Activated CD8-positive, alpha-beta memory T cell treated with anti-CD3 and anti-CD28 coated beads, Interleukin-2, amount 10 ng/mL, durations not matched to agents 7 days and 5 days (primary cell): ENCODE measurements at regions not wholly inside any gene's neighbourhood (a gene's known extent, or its start where the extent isn't known, plus 50 kb on each side); places are given as distances from the start of the nearest gene placed in this dataset.

Source experiments
- ATAC-seq: fragments of 150-1000 bp; cut with Tn5 transposase; one replicate; pipeline ENCODE4 v1.10.0; 2021; ENCODE audit warnings: moderate library complexity
- CTCF ChIA-PET: fragments of 350-600 bp; sonication (Branson Sonifier 250); formaldehyde crosslinking; loops from one replicate; lab custom pipeline; 2021; ENCODE audit warnings: antibody characterized with exemption; lab: Charles Lee
- DNase-seq: peaks from one replicate; pipeline ENCODE4 v3.0.0-alpha.2; 2020
- H3K27ac Mint-ChIP-seq: one replicate; pipeline ENCODE4 v1.8.0; 2021; ENCODE audit warnings: mild to moderate bottlenecking, mixed read lengths
- H3K27me3 Mint-ChIP-seq: one replicate; pipeline ENCODE4 v1.8.0; 2021; ENCODE audit warnings: mixed read lengths
- H3K36me3 Mint-ChIP-seq: one replicate; pipeline ENCODE4 v1.8.0; 2021; ENCODE audit warnings: mild to moderate bottlenecking, mixed read lengths
- H3K4me1 Mint-ChIP-seq: one replicate; pipeline ENCODE4 v1.8.0; 2021; ENCODE audit warnings: mixed read lengths
- H3K4me3 Mint-ChIP-seq: one replicate; pipeline ENCODE4 v1.8.0; 2021; ENCODE audit warnings: mild to moderate bottlenecking, moderate library complexity, mixed read lengths
- H3K9me3 Mint-ChIP-seq: one replicate; pipeline ENCODE4 v1.8.0; 2022; ENCODE audit warnings: low read depth, mixed read lengths

- Mint-ChIP-seq H3K4me3 (peak overlapping the region; percentile 7), H3K36me3 (peaks cover 10% of the 10 kb centered on the region), H3K9me3 (no peaks in the 10 kb centered on the region), H3K27ac (peak overlapping the region; percentile 88), H3K4me1 (peaks cover 32% of the 10 kb centered on the region), H3K27me3 (peaks cover 28% of the 10 kb centered on the region)
- DNase-seq (peak; percentile 40), ATAC-seq (peak; percentile 31)
- CTCF ChIA-PET = no interaction called here
These were observed 1336.4 kb downstream of the TBC1D22A start for GRCh38 chr22:48098921-48099245.

- peak overlapping the region; percentile 88 for H3K27ac Mint-ChIP-seq
- DNase-seq = peak; percentile 75
- ATAC-seq = peak; percentile 94
- H3K4me3 Mint-ChIP-seq = peak overlapping the region; percentile 7
- H3K36me3 Mint-ChIP-seq = peaks cover 10% of the 10 kb centered on the region
- peaks cover 32% of the 10 kb centered on the region for H3K4me1 Mint-ChIP-seq
- H3K27me3 Mint-ChIP-seq = peaks cover 33% of the 10 kb centered on the region
- no peaks in the 10 kb centered on the region for H3K9me3 Mint-ChIP-seq
- CTCF ChIA-PET = no interaction called here
These were observed 1335.9 kb downstream of the TBC1D22A start for GRCh38 chr22:48098243-48098920.

DNA sequence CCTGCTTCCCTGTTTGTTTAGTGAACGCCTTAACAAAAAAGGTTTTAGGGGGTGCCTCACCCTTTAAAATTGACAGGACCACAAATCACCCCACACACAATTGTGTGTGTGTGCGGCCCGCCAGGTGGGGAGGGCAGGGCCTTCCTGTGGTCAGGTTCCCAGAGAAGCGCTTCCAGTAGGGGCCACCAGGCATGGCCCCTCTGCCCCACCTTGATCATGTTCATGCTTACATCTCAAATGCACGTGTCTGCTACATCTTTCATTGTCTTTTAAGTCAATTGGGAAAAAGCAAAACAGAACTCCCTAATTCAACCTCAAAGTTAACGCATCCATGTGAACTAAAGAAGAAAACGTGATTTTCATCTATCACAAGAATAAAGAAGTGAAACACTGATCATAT lies 1335.3 kb downstream of the TBC1D22A start:
- DNase-seq = no peak
- CTCF ChIA-PET = no interaction called here
- no peak overlapping the region for H3K4me3 Mint-ChIP-seq
- no peaks in the 10 kb centered on the region for H3K9me3 Mint-ChIP-seq
- H3K27me3 Mint-ChIP-seq = peaks cover 37% of the 10 kb centered on the region
- peak overlapping the region; percentile 88 for H3K27ac Mint-ChIP-seq
- peaks cover 10% of the 10 kb centered on the region for H3K36me3 Mint-ChIP-seq
- ATAC-seq = no peak
- peaks cover 32% of the 10 kb centered on the region for H3K4me1 Mint-ChIP-seq

DNA sequence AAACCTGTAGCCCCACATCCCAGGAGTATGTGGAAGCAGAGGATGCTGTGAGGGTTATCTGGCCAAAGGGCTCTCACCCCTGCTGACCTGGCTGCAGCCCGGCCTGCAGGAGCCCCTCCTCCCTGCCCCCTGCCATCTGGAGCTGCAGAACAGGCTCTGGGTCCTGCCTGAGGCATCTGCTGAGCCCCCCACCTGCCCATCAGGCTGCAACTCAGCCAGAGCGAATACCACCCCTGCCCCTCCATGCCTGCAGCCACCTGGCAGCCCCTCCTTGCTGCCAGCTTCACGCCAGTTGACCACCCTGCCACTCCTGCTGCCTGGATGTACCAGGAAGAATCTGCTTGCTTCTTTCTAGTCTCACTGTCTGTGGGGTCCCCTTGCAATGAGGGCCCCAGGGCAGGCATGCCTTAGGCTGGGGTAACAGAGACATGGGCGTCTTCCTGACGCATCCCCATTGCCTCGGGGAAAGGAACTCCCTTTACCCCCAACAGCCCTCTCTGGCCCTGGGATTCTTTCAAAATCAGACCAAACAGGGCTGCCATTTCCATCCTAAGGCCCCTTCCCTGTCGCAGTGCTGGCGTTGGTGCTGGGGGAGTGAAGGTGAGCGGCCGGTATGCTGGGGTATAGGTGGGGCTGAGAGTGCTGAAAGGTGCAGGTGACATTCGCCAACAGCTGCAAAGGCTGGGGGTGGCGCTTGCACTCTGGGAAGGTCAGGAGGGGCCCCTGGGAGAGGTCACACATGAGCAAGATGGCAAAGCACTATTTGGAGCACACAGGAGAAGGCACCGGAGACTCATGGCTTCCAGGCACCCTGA lies 1334.6 kb downstream of the TBC1D22A start:
- no peak overlapping the region for H3K4me3 Mint-ChIP-seq
- CTCF ChIA-PET = no interaction called here
- H3K27me3 Mint-ChIP-seq = peaks cover 39% of the 10 kb centered on the region
- DNase-seq = no peak
- H3K9me3 Mint-ChIP-seq = no peaks in the 10 kb centered on the region
- peak overlapping the region; percentile 56 for H3K27ac Mint-ChIP-seq
- no peak for ATAC-seq
- H3K36me3 Mint-ChIP-seq = peaks cover 9% of the 10 kb centered on the region
- peaks cover 32% of the 10 kb centered on the region for H3K4me1 Mint-ChIP-seq

DNA sequence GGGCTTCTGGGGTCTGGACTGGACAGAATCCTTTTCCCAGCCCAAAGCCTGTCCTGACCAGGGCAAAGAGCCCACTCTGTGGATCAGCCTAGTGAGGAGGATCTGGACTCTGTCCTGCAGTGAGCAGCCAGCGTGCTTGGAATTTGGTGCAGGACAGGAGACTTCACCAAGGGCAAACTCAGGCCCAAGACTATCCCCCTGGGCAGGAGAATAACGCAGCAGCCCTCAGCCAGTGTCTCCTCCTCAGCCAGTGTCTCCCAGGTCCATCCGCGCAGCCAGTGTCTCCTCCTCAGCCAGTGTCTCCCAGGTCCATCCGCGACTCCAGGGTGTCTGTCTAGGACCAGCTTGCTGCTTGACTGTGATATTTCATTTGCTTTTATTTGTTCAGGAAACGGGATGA lies 1334.0 kb downstream of the TBC1D22A start:
- no peak overlapping the region for H3K27ac Mint-ChIP-seq
- ATAC-seq (no peak), DNase-seq (no peak)
- no peak overlapping the region for H3K4me3 Mint-ChIP-seq
- CTCF ChIA-PET = no interaction called here
- no peaks in the 10 kb centered on the region for H3K9me3 Mint-ChIP-seq
- H3K27me3 Mint-ChIP-seq = peaks cover 42% of the 10 kb centered on the region
- H3K4me1 Mint-ChIP-seq = peaks cover 32% of the 10 kb centered on the region
- H3K36me3 Mint-ChIP-seq = peaks cover 8% of the 10 kb centered on the region

GRCh38 chr22:48093981-48094380 lies 1331.5 kb downstream of the TBC1D22A start:
- peaks cover 48% of the 10 kb centered on the region for H3K27me3 Mint-ChIP-seq
- no peaks in the 10 kb centered on the region for H3K9me3 Mint-ChIP-seq
- H3K4me3 Mint-ChIP-seq = no peak overlapping the region
- no peak for ATAC-seq
- H3K27ac Mint-ChIP-seq = no peak overlapping the region
- CTCF ChIA-PET = no interaction called here
- DNase-seq = no peak
- peaks cover 19% of the 10 kb centered on the region for H3K4me1 Mint-ChIP-seq
- peaks cover 6% of the 10 kb centered on the region for H3K36me3 Mint-ChIP-seq

DNA sequence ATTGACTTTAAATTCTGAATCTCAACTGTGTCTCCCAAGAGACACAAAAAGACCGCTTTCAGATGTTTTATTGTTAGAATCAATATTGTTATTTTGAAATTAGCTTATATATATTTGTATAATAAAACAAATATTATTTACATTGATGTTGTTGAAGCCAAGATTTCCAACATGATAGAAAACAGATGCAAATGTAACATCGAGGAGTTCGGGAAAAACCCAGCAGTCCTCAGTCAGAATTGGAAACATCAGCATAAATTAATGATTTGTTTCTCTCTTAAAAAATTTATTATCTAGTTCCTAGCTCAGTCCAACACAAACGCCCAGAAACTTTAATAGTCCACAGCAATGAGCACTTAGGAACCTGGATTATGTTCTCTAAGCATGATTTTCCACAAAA lies 1330.4 kb downstream of the TBC1D22A start:
- Mint-ChIP-seq H3K36me3 (peaks cover 1% of the 10 kb centered on the region), H3K27me3 (peaks cover 52% of the 10 kb centered on the region), H3K4me1 (peaks cover 8% of the 10 kb centered on the region), H3K9me3 (no peaks in the 10 kb centered on the region), H3K27ac (no peak overlapping the region), H3K4me3 (no peak overlapping the region)
- CTCF ChIA-PET = no interaction called here
- ATAC-seq (no peak), DNase-seq (no peak)

GRCh38 chr22:48091656-48092223 lies 1329.3 kb downstream of the TBC1D22A start:
- CTCF ChIA-PET = no interaction called here
- ATAC-seq (no peak), DNase-seq (no peak)
- H3K36me3 Mint-ChIP-seq = no peaks in the 10 kb centered on the region
- H3K4me1 Mint-ChIP-seq = no peaks in the 10 kb centered on the region
- H3K27ac Mint-ChIP-seq = no peak overlapping the region
- H3K27me3 Mint-ChIP-seq = peaks cover 54% of the 10 kb centered on the region
- H3K9me3 Mint-ChIP-seq = no peaks in the 10 kb centered on the region
- H3K4me3 Mint-ChIP-seq = no peak overlapping the region

GRCh38 chr22:48091060-48091650 lies 1328.7 kb downstream of the TBC1D22A start:
- no peaks in the 10 kb centered on the region for H3K4me1 Mint-ChIP-seq
- no peak overlapping the region for H3K27ac Mint-ChIP-seq
- DNase-seq (no peak), ATAC-seq (no peak)
- H3K36me3 Mint-ChIP-seq = no peaks in the 10 kb centered on the region
- H3K9me3 Mint-ChIP-seq = no peaks in the 10 kb centered on the region
- CTCF ChIA-PET = no interaction called here
- H3K27me3 Mint-ChIP-seq = peaks cover 57% of the 10 kb centered on the region
- H3K4me3 Mint-ChIP-seq = no peak overlapping the region

DNA sequence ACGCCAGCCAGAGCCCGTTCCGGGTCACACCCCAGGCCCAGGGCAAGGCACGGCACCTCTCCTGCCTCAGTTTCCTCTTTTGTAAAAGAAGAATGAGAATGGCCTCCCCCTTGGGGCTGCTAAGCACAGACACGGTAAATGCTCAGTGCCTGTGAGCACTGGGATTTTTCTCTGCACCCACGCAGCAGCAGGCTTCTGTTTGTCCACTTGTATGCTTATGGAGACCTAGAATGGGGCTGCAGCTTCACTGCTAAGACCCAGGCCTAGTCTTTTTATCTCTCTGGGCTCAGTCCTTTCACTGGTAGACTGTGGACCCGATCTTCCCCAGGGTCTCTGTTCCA lies 1327.9 kb downstream of the TBC1D22A start:
- no peaks in the 10 kb centered on the region for H3K4me1 Mint-ChIP-seq
- H3K27ac Mint-ChIP-seq = no peak overlapping the region
- no peak overlapping the region for H3K4me3 Mint-ChIP-seq
- CTCF ChIA-PET = no interaction called here
- H3K27me3 Mint-ChIP-seq = peaks cover 63% of the 10 kb centered on the region
- no peak for DNase-seq
- no peaks in the 10 kb centered on the region for H3K9me3 Mint-ChIP-seq
- ATAC-seq = no peak
- H3K36me3 Mint-ChIP-seq = no peaks in the 10 kb centered on the region

- Mint-ChIP-seq H3K27ac (no peak overlapping the region), H3K9me3 (no peaks in the 10 kb centered on the region), H3K36me3 (no peaks in the 10 kb centered on the region), H3K4me1 (peaks cover under 1% of the 10 kb centered on the region), H3K4me3 (no peak overlapping the region), H3K27me3 (peaks cover 63% of the 10 kb centered on the region)
- ATAC-seq = no peak
- DNase-seq = no peak
- CTCF ChIA-PET = no interaction called here
These were observed 1327.3 kb downstream of the TBC1D22A start for GRCh38 chr22:48089601-48090331.

GRCh38 chr22:48088926-48089536 lies 1326.6 kb downstream of the TBC1D22A start:
- ATAC-seq = no peak
- no peaks in the 10 kb centered on the region for H3K9me3 Mint-ChIP-seq
- no peaks in the 10 kb centered on the region for H3K36me3 Mint-ChIP-seq
- H3K4me3 Mint-ChIP-seq = no peak overlapping the region
- H3K4me1 Mint-ChIP-seq = peaks cover 8% of the 10 kb centered on the region
- peaks cover 66% of the 10 kb centered on the region for H3K27me3 Mint-ChIP-seq
- H3K27ac Mint-ChIP-seq = no peak overlapping the region
- no peak for DNase-seq
- CTCF ChIA-PET = no interaction called here

DNA sequence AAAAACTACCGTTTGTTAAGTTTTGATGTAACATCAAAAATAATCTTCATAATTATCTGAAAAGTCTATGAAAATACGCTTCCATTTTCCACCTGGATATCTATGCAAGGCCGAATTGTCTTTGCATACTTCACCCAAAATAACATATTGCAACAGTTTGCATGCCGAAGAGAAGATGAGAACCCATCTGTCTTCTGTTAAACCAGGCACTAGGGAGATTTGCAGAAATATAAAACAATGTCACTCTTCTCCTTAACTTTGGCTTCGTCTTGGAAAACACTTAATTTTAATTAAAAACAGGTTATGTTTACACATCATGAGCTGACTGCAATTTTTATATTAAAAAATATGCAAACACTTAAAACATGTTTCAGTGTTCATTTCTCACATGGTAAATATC lies 1325.8 kb downstream of the TBC1D22A start:
- Mint-ChIP-seq H3K4me1 (peaks cover 14% of the 10 kb centered on the region), H3K27me3 (peaks cover 66% of the 10 kb centered on the region), H3K4me3 (no peak overlapping the region), H3K9me3 (no peaks in the 10 kb centered on the region), H3K36me3 (no peaks in the 10 kb centered on the region), H3K27ac (no peak overlapping the region)
- CTCF ChIA-PET = no interaction called here
- ATAC-seq (no peak), DNase-seq (no peak)
